Tibial nerve (tissue), 4 donors: ENCODE measurements at regions not wholly inside any gene's neighbourhood (a gene's known extent, or its start where the extent isn't known, plus 50 kb on each side); places are given as distances from the start of the nearest gene placed in this dataset.

Experiments
- EP300 ChIP-seq, 2 donors: sonication (generic); formaldehyde crosslinking; IDR thresholded peaks; one replicate each; pipeline ENCODE4 v1.6.1; 2017; ENCODE audit warnings: antibody characterized with exemption in 2 of 2, mild to moderate bottlenecking in 1 of 2
- POLR2A ChIP-seq, 2 donors: fragments of 450-650 bp; IDR thresholded peaks; one replicate each; pipeline ENCODE4 v1.6.1; 2017; ENCODE audit warnings: antibody characterized with exemption in 2 of 2, mild to moderate bottlenecking in 2 of 2, moderate library complexity in 2 of 2
- TF ChIP-seq, protein P1 (sequence below), 5 experiments: fragments of 200-600 bp in 3 of 5; fragments of 450-650 bp in 2 of 5; sonication (generic) in 3 of 5; IDR thresholded peaks; one replicate each; pipeline ENCODE4 v1.5.1; 2016 to 2019; ENCODE audit warnings: antibody characterized with exemption in 5 of 5, mild to moderate bottlenecking in 3 of 5, moderate library complexity in 2 of 5

DNA sequence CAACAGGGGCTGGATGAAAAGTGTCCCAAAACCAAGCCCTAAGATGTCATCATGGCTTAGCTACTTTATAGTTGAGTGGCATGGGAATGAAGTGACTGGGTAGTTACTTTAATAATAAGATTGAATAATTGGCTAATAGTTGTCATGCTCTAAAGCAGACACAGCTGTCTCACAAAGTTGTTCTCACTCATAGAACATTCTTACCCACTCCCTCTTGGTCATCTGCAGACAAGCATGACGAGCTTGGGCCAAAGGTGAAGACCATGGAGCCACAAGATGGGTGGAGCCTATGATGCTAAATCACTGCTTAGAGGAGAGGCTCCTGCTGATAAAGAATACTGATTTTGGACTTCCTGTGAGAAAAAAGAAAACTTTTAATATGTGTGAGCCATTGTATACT is 62.4 kb upstream of the MMADHC start:
- TF ChIP-seq, protein P1, sequence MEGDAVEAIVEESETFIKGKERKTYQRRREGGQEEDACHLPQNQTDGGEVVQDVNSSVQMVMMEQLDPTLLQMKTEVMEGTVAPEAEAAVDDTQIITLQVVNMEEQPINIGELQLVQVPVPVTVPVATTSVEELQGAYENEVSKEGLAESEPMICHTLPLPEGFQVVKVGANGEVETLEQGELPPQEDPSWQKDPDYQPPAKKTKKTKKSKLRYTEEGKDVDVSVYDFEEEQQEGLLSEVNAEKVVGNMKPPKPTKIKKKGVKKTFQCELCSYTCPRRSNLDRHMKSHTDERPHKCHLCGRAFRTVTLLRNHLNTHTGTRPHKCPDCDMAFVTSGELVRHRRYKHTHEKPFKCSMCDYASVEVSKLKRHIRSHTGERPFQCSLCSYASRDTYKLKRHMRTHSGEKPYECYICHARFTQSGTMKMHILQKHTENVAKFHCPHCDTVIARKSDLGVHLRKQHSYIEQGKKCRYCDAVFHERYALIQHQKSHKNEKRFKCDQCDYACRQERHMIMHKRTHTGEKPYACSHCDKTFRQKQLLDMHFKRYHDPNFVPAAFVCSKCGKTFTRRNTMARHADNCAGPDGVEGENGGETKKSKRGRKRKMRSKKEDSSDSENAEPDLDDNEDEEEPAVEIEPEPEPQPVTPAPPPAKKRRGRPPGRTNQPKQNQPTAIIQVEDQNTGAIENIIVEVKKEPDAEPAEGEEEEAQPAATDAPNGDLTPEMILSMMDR (IDR thresholded peaks at IDR 0.05) = no peak
- TF ChIP-seq POLR2A (IDR thresholded peaks at IDR 0.05) (no peak), EP300 (IDR thresholded peaks at IDR 0.05) (no peak)
